ENCODE measurements at regions not wholly inside any gene's neighbourhood (a gene's known extent, or its start where the extent isn't known, plus 50 kb on each side); places are given as distances from the start of the nearest gene placed in this dataset.

GRCh38 chr10:47169581-47169980, 130.4 kb upstream of the GDF10 start:
- no peak for TF ChIP-seq BHLHE40 (IDR thresholded peaks at IDR 0.05; ENCODE audit: borderline replicate concordance)
- no peak for TF ChIP-seq SUZ12 (IDR thresholded peaks at IDR 0.05)
- TF ChIP-seq SP1 (IDR thresholded peaks at IDR 0.05), result no peak
- TF ChIP-seq PKNOX1 (IDR thresholded peaks at IDR 0.05), result no peak
- no peak for TF ChIP-seq HDGF (IDR thresholded peaks at IDR 0.05; ENCODE audit: borderline replicate concordance)
- no peak for TF ChIP-seq ELF4 (IDR thresholded peaks at IDR 0.05)
- no peak for TF ChIP-seq CTBP1 (IDR thresholded peaks at IDR 0.05; ENCODE audit: borderline replicate concordance)
- no peak for TF ChIP-seq FOXM1 (IDR thresholded peaks at IDR 0.05; ENCODE audit: borderline replicate concordance)
- no peak for TF ChIP-seq FOXK2 (IDR thresholded peaks at IDR 0.05)
- TF ChIP-seq ARNT (IDR thresholded peaks at IDR 0.05), result no peak
- TF ChIP-seq L3MBTL2 (conservative IDR thresholded peaks at IDR 0.05), result no peak
- TF ChIP-seq TARDBP (IDR thresholded peaks at IDR 0.05), result no peak

Measured in HEK293T (cell line).